ENCODE measurements at regions not wholly inside any gene's neighbourhood (a gene's known extent, or its start where the extent isn't known, plus 50 kb on each side); places are given as distances from the start of the nearest gene placed in this dataset.

GRCh38 chr10:110446277-110446676 lies 51.4 kb upstream of the DUSP5 start:
- intact Hi-C loops (cut with micrococcal nuclease) (loop anchor here (5.0 kb wide), 1 partner anchor 51 kb away; the partner anchor contains the start of gene DUSP5), in situ Hi-C loops (cut with MboI) (no loop called here)
- no peak overlapping the region for H3K27ac ChIP-seq (ENCODE audit: extremely low read depth, low read depth, low read length)
- no peaks in the 10 kb centered on the region for H3K9me3 ChIP-seq (replicated peaks; ENCODE audit: control insufficient read depth, insufficient read depth, low read depth, low read length)
- no TSS peak for BruUV-seq (replicated peaks)
- 11% methylated on average over 1 of the region's 1 CpG for WGBS (ENCODE audit: insufficient coverage, low coverage, missing lambda C conversion rate)
- ATAC-seq (no peak), DNase-seq (ENCODE audit: extremely low read depth in 1 of 4, low spot score in 3 of 4) (no peak), FAIRE-seq (no peak)
- ChIA-PET POLR2A (no interaction called here), CTCF (ENCODE audit: low intra/inter-chr PET ratio) (no interaction called here)
- H3K4me2 ChIP-seq (ENCODE audit: insufficient read depth, low read length): no peak overlapping the region
- H3K36me3 ChIP-seq (ENCODE audit: control insufficient read depth, insufficient read depth, low read length): no peaks in the 10 kb centered on the region
- H3K79me2 ChIP-seq (ENCODE audit: control insufficient read depth, insufficient read depth, low read length): no peaks in the 10 kb centered on the region
- H3K9me1 ChIP-seq (ENCODE audit: control insufficient read depth, insufficient read depth, low read length): no peaks in the 10 kb centered on the region
- TF ChIP-seq RNF2 (IDR thresholded peaks at IDR 0.05): no peak
- TF ChIP-seq MYNN (IDR thresholded peaks at IDR 0.05): peak; percentile 93
- peak; percentile 77; the same call in 1 of the 2 replicates for TF ChIP-seq MYNN (CRISPR knock-in tag; IDR thresholded peaks at IDR 0.05)
- peaks cover 0 to 17% of the 10 kb centered on the region in 2 experiments; a peak in 4 of 5 replicates for H3K4me1 ChIP-seq (replicated peaks in 1 of 2; ENCODE audit: control insufficient read depth in 2 of 2, insufficient read depth in 2 of 2, low read length in 2 of 2)
- no peak overlapping the region for H2AFZ ChIP-seq (ENCODE audit: low read depth, low read length)
- H3K4me3 ChIP-seq: no peak overlapping the region
- no peaks in the 10 kb centered on the region for H4K20me1 ChIP-seq (replicated peaks; ENCODE audit: control insufficient read depth, insufficient read depth, low read length)
- no peaks in the 10 kb centered on the region for H3K27me3 ChIP-seq (ENCODE audit: control insufficient read depth in 2 of 2, insufficient read depth in 2 of 2, low read length in 2 of 2)
- no peak overlapping the region for H3K9ac ChIP-seq (ENCODE audit: insufficient read depth in 1 of 2, low read depth in 2 of 2, low read length in 2 of 2)

GRCh38 chr10:110446954-110447608 lies 50.6 kb upstream of the DUSP5 start:
- no peaks in the 10 kb centered on the region for H4K20me1 ChIP-seq (replicated peaks; ENCODE audit: control insufficient read depth, insufficient read depth, low read length)
- H3K9me3 ChIP-seq (replicated peaks; ENCODE audit: control insufficient read depth, insufficient read depth, low read depth, low read length): no peaks in the 10 kb centered on the region
- no peak overlapping the region for H3K4me3 ChIP-seq
- peak in 2 of 4 experiments; percentile 56 to 64 for DNase-seq (ENCODE audit: extremely low read depth in 1 of 4, low spot score in 3 of 4)
- H3K9ac ChIP-seq (ENCODE audit: insufficient read depth in 1 of 2, low read depth in 2 of 2, low read length in 2 of 2): peak overlapping the region in 1 of 2 experiments; percentile 35; a peak in 1 of 4 replicates
- peaks cover 0 to 13% of the 10 kb centered on the region in 2 experiments; a peak in 4 of 5 replicates for H3K4me1 ChIP-seq (replicated peaks in 1 of 2; ENCODE audit: control insufficient read depth in 2 of 2, insufficient read depth in 2 of 2, low read length in 2 of 2)
- in situ Hi-C loops (cut with MboI): no loop called here
- no peaks in the 10 kb centered on the region for H3K79me2 ChIP-seq (ENCODE audit: control insufficient read depth, insufficient read depth, low read length)
- no peaks in the 10 kb centered on the region for H3K36me3 ChIP-seq (ENCODE audit: control insufficient read depth, insufficient read depth, low read length)
- intact Hi-C loops (cut with micrococcal nuclease): loop anchor here (5.0 kb wide), 1 partner anchor 50 kb away; the partner anchor contains the start of gene DUSP5
- peak overlapping the region; percentile 51 for H3K4me2 ChIP-seq (ENCODE audit: insufficient read depth, low read length)
- H3K27me3 ChIP-seq (ENCODE audit: control insufficient read depth in 2 of 2, insufficient read depth in 2 of 2, low read length in 2 of 2): no peaks in the 10 kb centered on the region
- 14% methylated on average over 6 of the region's 6 CpGs for WGBS (ENCODE audit: insufficient coverage, low coverage, missing lambda C conversion rate)
- FAIRE-seq: peak; percentile 78
- H3K9me1 ChIP-seq (ENCODE audit: control insufficient read depth, insufficient read depth, low read length): no peaks in the 10 kb centered on the region
- no peak overlapping the region for H3K27ac ChIP-seq (ENCODE audit: extremely low read depth, low read depth, low read length)
- ATAC-seq: peak; percentile 86
- CTCF ChIA-PET (ENCODE audit: low intra/inter-chr PET ratio): no interaction called here
- no TSS peak for BruUV-seq (replicated peaks)
- POLR2A ChIA-PET: interaction anchor here (0.6 kb wide), 1 partner anchor 111 kb away, joined by 3 read pairs; no protein-coding TSS in a partner anchor
- peak overlapping the region; percentile 86 for H2AFZ ChIP-seq (ENCODE audit: low read depth, low read length)
- TF ChIP-seq ZNF592 (IDR thresholded peaks at IDR 0.05) (peak; percentile 40; the same call in 1 of the 2 replicates), TCF3 (CRISPR knock-in tag; IDR thresholded peaks at IDR 0.05) (peak; percentile 47; the same call in 1 of the 2 replicates), FOSL1 (tag; conservative IDR thresholded peaks at IDR 0.05) (0 out of 2 replicates have a peak, but pooled peaks have one; percentile 40)

All from K562 (cell line).